AG04449 (cell line): ENCODE measurements at regions not wholly inside any gene's neighbourhood (a gene's known extent, or its start where the extent isn't known, plus 50 kb on each side); places are given as distances from the start of the nearest gene placed in this dataset.

Experiments
- CTCF ChIA-PET: fragments of 350-600 bp; formaldehyde crosslinking; extraction: SDS; loops from one replicate; lab custom pipeline; 2021; ENCODE audit warnings: antibody characterized with exemption; lab: Yijun Ruan, JAX
- POLR2A ChIA-PET: fragments of 400-600, 350-600 bp; formaldehyde crosslinking; extraction: SDS; loops from one replicate; lab custom pipeline; 2020; ENCODE audit warnings: antibody characterized with exemption, inconsistent platforms; lab: Yijun Ruan, JAX
- DNase-seq: peaks from one replicate; pipeline ENCODE4 v3.0.0-alpha.2; 2010; ENCODE audit warnings: low read depth, low spot score
- H3K4me3 ChIP-seq: 2 replicates; pipeline ENCODE4 v1.5.1; 2011; ENCODE audit warnings: low read depth, mild to moderate bottlenecking, control low read depth, low read length
- TF ChIP-seq, protein P1 (sequence below): IDR thresholded peaks from one replicate; pipeline ENCODE4 v1.5.1; 2011; ENCODE audit warnings: mild to moderate bottlenecking, moderate library complexity, low read length, control low read depth, inconsistent platforms; ENCODE audit not compliant: insufficient read depth; ENCODE audit errors: missing control alignments

DNA sequence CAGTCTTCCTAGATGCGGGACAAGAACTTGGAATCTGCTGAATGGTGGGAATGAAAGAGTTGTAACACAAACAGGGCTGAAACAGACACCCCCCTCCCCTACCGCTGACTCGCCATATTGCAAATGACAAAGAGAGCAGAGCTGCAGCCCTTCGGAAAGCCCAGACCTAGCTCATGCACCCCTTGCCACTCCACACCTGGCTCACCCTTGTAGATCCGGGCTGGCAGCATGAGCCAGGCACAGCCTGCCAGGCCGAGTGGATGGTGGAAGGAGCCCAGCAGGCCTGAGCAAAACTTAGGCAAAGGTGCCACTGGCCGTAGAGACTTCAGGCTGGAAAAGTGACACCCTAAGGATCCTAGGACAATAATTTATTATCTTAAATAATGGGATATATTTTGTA is 237.4 kb upstream of the SEMA3D start:
- ChIA-PET POLR2A (no interaction called here), CTCF (no interaction called here)
- DNase-seq: no peak
- TF ChIP-seq, protein P1, sequence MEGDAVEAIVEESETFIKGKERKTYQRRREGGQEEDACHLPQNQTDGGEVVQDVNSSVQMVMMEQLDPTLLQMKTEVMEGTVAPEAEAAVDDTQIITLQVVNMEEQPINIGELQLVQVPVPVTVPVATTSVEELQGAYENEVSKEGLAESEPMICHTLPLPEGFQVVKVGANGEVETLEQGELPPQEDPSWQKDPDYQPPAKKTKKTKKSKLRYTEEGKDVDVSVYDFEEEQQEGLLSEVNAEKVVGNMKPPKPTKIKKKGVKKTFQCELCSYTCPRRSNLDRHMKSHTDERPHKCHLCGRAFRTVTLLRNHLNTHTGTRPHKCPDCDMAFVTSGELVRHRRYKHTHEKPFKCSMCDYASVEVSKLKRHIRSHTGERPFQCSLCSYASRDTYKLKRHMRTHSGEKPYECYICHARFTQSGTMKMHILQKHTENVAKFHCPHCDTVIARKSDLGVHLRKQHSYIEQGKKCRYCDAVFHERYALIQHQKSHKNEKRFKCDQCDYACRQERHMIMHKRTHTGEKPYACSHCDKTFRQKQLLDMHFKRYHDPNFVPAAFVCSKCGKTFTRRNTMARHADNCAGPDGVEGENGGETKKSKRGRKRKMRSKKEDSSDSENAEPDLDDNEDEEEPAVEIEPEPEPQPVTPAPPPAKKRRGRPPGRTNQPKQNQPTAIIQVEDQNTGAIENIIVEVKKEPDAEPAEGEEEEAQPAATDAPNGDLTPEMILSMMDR: no peak
- H3K4me3 ChIP-seq: no peak overlapping the region

DNA sequence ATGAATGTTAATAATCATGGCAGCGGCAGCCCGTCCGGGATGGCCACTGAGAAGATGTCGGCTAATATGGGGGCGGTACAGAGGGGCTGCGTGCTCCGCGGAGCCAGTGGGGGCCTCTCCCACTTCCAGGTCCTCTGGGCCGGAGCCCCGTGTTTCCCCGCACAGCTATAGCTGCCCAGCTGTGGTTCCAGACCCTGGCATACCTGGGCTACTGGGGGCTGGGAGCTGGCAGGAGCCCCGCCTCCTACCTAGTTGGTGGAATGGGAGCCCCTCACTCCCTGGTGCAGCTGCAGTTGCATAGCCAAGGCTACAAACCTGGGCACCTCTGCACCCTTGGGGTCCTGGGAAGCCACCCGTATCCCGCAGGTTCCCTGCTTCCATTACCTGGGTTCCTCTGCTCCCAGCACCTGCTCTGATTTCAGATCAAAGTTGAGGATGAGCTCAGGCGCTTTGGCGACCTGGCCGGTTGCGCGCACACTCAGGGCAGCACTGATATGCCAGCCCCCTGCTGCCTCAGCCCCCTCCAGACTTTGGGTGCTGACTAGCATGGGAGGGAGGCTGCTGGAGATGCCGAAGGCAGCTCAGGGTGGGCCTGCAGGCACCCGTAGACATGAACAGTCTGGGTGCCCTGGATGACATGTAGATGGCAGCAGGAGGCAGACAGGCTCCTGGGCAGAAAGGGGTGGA is 236.5 kb upstream of the SEMA3D start:
- ChIA-PET POLR2A (no interaction called here), CTCF (no interaction called here)
- no peak for DNase-seq
- H3K4me3 ChIP-seq: no peak overlapping the region
- TF ChIP-seq, protein P1: no peak

DNA sequence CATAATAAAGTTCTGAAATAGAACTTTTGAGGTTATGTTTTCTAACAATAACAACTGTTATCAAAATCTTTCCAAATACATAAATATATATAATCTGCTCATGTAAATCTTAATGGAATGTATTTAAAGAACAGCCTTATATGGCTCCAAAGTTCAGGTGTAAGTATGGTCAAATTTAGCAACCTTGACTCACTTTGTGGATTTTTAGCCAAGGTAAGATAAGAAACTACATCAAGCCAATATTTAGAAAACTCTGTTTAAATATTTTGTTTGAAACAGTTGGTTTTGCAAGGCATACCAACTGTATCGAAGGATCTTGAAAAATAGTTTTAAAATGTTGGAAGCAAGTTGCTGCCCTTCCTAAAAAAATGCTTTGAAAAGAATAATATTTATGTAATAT is 228.9 kb upstream of the SEMA3D start:
- POLR2A ChIA-PET: no interaction called here
- TF ChIP-seq, protein P1: no peak
- CTCF ChIA-PET: no interaction called here
- no peak overlapping the region for H3K4me3 ChIP-seq
- no peak for DNase-seq

DNA sequence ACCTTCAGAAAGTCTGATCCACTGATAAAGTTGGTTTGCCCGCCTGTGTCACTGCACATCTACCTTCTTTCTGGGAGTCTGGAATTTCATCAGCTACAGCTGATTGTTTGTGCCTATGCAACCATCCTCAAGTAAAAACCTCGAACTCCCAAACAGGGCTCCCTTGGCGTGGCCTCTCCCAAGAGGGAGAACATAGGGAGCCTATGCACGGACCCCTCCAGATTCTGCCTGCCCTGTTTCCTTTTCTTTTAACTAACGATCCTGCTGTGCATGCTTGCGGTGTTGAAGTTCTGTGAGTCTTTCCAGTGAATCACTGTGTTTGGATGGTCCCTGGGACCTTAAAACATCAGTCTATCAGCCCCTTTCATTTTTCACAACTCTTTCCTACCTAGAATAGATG is 226.9 kb upstream of the SEMA3D start:
- ChIA-PET CTCF (no interaction called here), POLR2A (no interaction called here)
- H3K4me3 ChIP-seq: no peak overlapping the region
- DNase-seq: no peak
- TF ChIP-seq, protein P1: no peak

DNA sequence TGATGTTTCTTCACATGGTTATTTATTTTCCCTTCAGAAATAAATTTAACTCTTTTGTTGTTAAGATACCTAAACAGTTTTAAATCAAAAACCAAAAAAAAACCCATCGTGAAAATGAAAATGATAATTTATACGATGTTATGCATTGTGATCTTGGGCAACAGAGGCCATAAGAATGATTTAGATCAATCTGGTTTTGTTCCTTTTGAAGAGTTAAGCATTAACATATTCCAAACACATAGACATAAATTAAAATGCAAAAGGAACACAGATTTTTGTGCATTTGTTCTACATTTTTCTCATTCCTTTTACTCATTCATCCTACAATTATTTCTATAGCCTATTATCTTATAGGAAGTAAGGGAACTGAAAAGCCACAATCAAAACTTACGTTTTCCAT is 226.1 kb upstream of the SEMA3D start:
- TF ChIP-seq, protein P1: no peak

DNA sequence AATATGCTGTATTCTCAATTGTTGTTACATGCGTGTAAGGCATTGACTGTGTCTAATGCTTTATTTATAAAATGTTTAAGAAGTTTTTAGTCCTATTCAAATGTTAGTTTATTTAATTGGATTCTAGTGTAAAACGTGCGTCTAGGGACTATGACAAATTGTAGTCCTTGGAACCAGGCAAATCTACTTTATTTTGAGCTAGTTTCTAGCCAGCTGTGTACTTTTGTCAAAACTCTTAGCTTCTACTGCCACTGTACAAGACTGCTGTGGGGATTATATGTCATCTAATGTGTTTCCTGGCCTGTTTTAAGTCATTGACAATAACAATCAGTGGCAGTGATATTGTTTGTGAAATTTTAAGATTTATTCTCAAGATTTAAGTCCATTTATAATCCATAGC is 220.5 kb upstream of the SEMA3D start:
- TF ChIP-seq, protein P1: no peak
- no peak overlapping the region for H3K4me3 ChIP-seq
- no peak for DNase-seq
- ChIA-PET CTCF (no interaction called here), POLR2A (no interaction called here)

More for the DNA sequence above, 226.1 kb upstream of the SEMA3D start:
- no peak for DNase-seq
- no peak overlapping the region for H3K4me3 ChIP-seq
- ChIA-PET POLR2A (no interaction called here), CTCF (no interaction called here)
